ENCODE measurements at regions not wholly inside any gene's neighbourhood (a gene's known extent, or its start where the extent isn't known, plus 50 kb on each side); places are given as distances from the start of the nearest gene placed in this dataset.

DNA sequence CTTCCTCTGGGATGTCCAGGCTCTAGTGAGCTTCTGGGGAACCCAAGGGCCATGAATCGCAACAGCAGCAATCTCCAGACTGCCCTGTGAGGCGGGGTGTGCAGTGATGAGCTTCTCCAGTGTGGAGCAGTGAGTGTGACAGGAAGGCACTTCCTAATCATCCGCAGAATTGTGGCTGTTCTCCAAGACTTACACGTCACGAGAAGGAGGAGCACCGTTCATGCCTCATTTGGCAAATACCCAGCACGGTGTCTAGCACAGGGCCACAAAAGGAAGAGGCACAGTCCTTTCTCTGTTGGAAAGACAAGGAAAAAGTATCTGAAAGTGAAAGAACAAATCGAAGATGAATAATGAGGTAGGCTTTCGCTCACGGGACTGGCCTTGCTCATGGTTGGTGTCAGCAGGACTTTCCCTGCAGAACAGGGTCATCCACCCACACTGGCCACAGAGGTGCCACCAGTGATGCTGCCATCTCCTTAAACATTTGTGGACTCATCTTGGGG lies 125.1 kb upstream of the HAAO start:
- no peak for DNase-seq

DNA sequence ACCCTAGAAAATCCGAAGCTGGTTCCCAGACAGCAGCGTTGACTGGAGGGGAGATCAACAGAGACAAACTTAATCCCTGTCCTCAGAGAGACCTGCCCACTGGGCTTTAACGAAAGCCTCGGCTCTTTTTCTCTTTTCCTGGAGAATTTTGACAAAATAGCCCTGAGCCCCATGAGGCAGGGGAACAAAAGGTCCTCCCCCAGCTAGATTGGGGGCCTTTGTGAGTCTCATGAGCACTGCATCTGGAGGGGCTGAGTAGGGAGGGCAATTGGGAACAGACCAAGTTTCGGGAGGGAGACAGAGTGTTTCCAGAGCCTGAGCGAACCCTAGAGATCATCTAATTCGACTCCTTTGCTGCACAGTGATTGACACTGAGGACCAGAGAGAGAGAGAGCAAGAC lies 123.9 kb upstream of the HAAO start:
- DNase-seq = no peak

DNA sequence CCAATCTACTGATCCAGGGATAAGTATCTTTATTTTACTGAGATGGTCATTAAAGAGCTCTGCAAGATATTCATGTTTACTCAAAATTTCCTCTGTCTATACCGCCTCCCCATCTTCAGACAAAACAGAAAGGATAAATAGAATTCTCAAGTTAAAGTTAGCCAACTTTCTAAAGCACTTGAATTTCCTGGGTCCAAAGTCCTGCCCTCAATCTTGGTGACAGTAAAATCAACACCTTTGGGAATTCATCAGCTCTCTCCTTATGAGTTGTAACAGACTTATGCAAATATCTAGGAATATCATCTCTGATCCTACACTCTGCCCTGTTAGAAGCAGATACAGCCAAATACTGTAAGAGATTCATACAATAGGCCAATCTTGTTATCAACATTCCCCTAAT lies 122.5 kb upstream of the HAAO start:
- DNase-seq = no peak

DNA sequence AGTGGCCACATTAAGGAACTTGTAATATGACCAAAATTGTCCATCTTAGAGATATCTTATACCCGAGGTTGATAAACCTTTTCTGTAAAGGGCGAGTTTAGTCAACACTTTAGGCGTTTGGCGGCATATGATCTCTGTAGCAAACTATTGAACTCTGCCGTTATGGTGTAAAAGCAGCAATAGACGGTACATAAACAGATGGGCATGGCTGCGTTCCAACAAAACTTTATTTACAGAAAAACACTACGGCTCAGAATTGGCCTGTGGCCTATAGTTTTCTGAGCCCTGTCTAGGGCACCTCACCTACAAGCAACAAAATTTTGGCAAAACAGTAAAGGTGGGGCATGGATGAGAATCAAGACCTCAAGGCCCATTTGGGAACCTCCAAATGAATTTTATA lies 121.9 kb upstream of the HAAO start:
- DNase-seq = no peak

DNA sequence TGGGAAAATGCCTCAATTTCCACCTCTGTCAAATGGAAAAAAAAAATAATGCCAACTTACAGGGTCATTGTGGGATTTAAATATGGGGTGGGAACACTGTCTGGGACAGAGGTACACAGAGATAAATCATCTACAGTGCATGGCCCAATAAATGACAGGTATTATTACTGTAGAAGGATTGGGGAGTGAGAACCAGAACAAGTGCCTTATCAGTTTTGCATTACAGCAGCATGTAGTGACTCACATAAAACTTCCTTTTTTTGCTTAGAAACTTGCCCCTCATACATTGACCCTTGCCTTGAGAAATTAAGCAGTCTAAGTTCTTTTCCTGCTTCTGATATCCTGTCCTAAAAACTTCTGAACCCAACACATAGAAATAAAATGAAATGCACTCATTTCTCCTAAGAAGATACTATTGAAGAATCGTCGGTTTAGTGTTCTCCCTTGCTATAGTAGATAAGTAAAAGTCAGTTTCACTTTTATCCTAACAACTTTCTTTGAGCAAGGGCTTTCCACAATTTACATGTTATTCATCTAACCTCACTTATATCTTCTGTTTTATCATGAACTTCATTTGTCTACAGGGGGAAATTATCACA lies 121.0 kb upstream of the HAAO start:
- DNase-seq = no peak

DNA sequence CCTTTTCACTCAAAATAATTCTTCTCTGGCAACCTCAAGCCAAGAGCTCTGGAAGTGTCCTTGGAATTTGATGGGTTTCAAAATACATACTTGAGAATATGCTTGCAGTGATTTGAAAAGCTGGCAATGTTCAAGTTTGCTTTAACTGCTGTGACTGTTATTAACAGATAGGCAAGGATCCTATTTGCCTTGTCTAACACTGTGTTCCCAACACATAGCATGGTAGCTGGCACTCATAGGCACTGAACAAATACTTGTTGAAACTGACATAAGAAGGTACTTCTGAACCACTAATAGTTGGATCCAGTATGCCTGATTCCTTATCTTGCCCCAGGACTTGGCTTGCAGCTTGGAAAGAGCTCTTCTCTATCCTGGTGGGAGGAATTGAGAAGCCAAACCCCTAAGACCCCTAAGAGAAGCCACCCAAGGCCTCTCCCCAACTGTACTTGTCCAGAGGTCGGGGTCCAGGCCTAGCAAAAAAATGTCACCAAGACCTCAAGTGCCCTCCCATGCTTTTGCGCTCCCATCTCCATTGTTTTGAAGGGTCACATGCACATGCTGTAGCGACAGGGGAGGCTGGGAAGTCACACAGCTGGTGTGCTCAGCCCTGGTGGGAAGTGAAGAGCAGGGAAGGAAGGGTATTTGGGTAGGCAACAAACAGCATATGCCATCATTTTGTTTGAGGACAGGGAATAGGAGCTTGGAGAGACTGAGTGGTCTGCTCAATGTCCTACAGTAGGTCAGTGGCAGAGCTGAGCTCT lies 118.4 kb upstream of the HAAO start:
- no peak for DNase-seq

DNA sequence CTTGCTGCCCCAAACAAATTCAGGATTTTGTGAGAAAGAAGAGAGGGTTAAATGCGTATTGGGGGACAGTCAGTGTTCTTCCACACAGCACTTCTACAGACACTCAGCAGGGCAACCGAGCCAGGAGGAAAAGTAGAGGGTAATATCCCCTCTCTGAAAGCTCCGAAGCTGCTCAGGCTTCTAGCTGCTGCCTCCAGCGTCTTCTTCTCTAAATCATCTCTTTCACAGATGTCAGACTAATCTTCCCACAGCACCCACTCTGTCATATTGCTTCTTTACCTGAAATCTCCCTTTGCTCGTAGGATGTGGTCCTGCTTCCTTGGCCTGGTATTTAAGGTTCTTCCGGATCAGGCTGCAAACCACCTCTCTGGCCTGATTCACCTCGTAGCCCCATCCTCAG lies 117.6 kb upstream of the HAAO start:
- no peak for DNase-seq

DNA sequence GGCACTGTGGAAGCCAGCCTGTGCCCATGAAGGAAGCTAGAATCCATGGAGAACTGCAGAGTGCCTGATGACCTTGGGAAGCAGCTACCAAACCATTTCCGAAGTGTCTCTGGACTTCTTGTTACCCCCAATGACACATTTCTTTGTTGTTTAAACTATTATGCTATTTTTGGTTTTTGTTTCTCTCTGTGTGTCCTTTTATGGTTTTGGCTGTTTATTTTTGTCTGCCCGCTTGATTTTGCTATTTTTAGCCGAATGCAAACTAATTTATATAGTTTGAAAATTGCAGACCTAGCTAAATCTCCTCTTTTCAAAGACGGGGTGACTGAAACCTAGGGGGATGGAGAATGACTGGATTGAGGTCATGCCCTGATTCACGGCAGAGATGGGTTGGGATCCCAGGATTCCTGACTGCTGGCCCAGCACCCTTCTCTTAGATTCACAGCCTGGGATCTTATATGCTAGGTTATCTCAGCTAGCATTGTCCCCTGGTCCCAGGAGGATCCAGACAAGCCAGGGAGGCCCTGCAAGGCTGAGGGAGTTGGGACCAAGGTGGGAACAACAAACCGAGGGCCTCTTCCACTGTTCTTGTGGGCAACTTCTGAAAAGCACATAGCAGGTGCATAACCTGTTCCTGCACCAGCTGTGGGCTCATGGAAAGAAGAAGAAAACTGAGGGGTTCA lies 116.3 kb upstream of the HAAO start:
- DNase-seq = no peak

DNA sequence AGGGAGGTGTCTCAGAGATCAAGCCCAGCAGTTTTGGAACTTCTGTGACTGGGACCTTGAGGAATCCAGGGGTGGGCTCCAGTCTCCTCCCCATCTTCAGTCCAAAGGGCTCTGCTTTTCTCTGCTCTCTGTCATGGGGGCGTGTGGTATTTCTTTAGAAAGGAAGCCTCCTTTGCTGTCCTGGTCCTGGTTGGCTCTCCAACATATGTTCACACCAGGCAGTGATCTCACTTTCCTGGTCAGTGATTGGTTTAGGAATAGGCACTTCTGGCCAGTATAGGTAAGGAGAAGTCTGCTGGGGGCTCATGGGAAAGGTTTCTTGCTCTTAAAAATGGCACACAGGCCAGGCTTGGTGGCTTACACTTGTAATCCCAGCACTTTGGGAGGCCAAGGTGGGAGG lies 115.5 kb upstream of the HAAO start:
- no peak for DNase-seq

DNA sequence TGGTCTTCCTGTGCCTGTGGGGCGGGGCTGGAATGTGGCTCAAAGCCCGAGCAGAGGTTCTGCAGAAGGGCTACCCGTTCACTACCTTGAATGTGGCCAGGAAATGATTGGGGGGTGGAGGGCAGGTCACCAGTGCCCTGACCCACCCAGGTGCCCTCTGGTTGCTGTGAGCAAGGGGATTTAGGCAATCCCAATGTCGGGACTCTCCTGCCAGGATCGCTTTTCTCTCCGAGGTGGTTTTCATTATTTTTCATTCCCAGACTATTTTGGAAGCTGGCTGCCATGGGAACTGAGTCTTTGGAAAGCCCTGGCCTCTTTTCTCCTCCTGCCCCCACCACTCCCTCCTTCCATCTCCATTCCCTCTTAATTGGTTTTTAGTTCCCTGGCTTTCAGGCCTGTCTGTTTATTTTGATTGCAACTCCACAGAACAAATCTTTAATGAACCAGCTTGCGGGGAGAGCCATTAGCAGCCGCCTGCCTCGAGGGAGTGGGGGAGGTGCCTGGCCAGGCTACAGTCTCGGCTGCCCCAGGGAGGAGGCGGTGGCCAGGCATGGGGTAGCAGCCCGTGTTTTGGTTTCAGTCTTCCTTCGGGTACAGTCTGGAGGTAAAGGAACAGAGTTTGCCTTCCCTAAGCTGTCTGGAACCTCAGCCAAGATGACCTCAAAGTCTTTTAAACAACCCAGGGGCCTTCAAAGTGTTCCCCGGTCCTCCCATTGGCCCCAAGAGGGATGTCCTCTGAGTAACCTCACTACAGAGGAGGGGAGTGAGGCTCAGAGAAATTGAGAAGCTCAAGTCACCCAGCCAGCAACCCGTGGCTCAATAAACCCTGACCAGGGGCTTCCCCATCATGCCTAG lies 114.4 kb upstream of the HAAO start:
- DNase-seq = peak in 6 of 14 donors; percentile 18 to 58 (median 44)

DNA sequence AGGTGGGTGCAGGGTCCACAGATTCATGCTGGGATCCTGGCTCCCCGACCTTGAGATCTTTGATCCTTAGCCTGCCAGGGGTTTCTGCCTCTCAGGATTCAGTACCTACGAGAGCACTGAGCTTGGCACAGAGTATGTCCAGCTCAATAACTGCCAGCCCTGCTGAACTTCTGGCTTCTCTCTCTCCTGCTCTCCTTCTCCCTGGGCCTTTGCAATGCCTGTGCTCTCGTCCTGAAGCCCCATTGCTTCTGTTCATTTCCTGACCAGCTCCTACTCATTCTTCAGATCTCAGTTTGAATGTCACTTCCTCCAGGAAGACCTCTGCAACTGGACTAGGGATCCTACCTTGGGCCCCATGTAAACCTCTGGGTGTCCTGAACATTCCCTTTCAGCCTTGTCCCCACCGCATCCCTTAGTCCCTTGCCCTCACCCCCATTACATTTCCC lies 113.8 kb upstream of the HAAO start:
- no peak for DNase-seq

DNA sequence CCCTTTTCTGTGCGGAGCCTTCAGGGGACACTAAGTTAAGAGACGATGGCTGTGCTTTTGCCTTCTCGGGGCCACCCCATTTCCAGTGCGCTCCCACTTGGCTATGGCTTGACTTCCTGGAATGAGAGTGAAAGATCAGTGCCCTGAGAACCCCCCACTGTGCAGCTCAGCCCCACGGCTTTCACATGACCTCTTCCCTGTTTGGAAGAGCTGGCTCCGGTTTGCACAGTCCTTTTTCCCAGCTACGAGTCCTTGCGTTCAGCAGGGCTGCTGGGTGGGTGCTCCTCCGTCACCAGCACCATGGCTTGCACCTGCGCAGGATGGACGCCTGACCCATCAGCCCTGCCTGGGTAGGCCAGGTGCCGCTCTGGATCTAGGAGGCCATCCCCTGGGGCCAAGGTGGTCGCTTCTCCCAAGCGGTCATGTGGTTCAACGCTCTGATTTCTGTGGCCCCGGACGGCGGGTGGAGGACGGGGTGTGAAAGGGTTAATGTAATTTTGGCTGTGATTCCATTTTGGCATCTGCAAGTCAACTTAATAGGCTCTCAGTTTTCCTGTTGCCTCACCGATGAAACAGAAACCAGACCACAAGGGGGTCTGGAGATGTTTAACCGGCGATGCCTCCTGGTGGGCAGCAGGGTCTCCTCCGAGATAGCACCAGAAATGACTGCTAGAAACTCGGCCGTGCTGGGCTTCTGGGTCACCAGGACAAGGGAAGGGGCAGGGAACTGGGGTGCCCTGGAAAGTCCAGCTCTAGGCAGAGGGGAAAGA lies 113.1 kb upstream of the HAAO start:
- no peak for DNase-seq

DNA sequence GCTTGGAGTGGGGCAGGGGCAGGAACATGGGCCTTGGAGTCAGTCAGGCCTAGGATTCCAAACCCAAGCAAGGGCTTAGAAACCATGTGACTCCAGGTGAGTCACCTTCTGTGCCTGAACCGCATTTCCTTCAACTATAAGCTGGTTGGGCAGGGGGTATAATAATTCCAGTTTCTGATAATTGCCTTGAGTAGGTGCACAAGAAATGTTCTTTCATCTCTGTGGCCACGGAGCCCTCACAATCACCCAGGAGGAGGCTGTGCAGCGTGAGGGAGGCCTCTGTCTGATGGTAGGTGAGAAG lies 112.1 kb upstream of the HAAO start:
- no peak for DNase-seq

DNA sequence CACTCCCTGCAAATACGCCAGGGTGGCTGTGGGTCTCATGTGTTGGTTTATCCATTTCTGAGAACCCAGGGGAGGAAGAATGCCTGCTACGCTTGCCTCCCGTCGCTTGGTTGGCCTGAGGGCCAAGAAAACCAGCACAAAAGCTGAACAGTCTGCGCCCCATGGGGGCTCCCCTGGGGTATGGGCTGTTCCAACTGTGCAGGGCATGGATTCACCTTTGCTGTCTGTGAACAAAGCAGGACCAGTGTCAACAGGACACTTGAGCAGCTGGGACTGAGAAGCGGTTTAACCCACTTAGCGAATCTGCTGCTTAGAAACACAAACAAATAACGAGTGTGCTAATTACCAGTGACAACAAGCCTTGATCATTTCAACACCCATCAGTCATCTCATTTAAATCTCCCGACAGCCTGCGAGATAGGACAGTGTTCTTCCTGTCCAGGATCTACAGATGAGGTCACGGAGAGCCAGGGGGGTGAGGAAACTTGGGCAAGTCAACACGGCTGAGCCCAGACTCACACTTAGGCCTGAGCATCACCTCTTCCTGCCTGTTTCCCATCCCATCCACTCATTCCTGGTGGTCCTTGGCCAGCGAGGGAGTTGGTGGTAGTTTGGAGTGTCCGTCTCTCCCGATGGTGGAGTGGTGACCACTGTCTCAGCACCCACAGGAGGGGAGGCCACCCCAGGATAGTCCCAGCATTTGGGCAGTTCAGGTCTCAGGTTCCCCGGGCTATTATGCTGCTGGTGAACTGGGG lies 111.6 kb upstream of the HAAO start:
- no peak for DNase-seq

DNA sequence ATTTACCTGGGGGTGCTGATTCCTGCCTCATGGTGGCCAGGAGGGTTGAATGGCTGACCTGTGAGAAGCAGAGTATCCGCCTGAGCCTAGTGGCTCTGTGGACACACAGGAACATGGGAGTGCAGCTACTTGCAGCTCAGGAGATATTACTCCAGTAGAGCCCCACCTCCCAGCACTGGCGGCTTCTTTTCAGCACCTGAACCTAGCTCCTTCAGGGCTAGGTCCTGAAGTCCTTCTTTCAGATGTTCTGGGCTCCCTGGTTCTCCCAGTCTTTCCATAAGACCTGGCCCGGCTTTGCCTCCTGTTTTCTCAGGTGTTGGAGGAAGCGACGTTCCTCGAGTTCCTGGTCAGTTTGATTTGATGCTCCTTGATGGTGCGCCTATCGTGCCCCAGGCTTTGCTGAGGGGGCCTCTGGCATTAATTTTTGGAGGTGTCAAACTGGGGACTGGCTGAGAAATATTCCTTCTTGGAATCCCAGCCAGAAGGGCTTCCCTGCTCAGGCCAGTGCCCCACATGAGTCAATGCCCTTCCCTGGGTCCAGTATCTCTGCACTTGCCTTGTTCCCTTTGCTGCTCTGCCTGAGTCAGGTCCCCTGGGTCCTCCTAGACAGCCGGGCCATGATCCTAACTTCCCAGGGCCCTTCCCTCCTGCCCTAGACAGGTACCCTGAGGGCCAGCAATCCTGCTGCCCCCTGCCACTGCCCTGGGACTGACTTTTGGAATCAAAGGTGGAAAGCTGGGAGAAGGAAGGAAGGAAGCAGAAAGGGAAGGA lies 110.7 kb upstream of the HAAO start:
- no peak for DNase-seq

DNA sequence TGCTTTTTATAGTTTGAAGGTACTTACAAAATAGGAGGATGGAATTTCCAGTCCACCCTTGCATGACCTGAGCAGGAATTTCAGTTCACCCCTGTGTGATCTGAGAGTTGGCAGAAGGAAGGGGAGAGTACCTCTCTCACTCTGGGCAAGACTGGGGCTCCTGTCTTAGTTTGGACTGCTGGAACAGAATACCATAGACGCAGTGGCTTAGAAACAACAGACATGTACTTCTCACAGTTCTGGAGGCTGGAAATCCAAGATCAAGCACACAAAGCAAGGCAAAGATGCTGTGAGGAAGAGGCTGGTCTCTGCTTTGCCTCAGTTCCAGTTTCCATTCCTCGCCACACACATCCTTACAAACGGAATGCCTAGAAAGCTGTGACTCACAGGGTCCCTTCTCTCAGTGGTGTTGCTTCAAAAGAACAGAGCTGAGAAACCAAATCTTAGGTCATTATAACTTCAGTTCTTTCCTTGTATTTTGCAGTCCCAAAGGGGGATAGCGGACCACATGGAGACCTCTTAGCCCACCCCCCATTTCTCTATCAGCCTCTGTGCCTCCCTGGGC lies 108.8 kb upstream of the HAAO start:
- no peak for DNase-seq

DNA sequence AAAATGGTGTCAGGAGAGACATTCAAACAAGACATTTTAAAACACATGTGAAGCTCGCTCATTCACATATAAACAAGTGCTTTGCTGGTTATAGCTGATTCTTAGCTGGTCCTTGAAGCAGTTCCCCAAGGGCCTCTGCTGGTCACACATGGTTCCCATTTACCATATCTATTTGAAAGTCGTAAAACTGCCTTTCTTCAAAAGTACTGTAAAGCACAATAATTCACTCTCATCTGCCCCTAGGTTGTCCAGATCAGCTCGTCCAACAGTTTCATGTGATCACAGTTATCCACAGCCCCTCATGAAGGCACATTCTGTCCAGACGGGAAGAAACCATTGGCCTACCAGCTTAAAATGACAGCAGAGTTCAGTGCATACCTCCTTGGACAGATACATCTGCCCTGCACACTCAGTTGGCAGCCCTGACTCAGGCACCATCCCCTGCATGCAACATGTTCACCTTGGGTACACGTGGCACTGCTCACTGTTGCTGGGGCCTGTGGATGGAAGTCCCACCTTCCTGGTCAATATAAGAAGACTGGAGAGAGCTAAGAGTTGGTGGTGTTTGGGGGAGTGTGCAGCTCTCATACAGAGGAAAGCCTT lies 108.0 kb upstream of the HAAO start:
- DNase-seq = no peak

DNA sequence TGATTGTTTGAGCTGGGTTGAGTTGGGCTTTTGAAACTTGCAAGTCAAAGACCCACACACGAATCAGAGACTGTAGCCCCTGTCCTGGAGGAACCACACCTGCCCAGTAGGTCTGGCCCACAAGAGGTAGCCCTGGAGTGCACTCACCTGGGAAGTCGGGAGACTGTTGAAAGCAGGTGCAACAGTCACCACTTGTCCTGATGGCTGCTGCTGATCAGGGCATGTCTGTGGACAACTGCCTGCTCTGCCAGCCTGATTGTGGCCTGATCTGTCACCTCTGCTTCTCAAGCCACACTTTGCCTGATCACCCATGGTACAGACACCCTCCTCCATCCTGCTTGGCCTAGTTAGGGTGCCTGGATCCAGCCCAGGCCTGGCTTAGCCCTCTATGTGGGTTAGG lies 105.0 kb upstream of the HAAO start:
- DNase-seq = no peak

DNA sequence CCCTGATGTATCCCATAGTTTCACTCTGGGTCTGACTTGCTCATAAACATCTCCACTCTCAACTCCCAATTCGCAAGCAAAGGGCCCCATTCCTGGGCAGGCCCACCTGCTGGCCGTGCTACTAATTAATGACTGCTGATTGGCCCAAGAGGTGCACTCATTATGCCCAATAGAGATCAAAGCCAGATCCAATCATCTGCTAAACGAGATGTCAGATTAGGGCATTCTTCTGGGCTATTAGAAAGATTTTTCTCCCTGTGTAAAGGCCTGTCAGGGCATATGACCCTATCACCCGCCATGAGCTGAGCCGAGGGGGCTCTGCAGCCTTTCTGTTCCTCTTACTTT lies 103.4 kb upstream of the HAAO start:
- DNase-seq = no peak
